GM10248 (cell line): ENCODE measurements at regions not wholly inside any gene's neighbourhood (a gene's known extent, or its start where the extent isn't known, plus 50 kb on each side); places are given as distances from the start of the nearest gene placed in this dataset.
"Not testable (repeated sequence)": the region's sequence is repeated elsewhere in the genome, so short reads cannot be mapped to it uniquely, and the experiment has no call there.

Experiments
- CTCF ChIA-PET: fragments of 300-600 bp; sonication (Branson Sonifier 250); formaldehyde crosslinking; extraction: SDS; loops from one replicate; lab custom pipeline; 2021; ENCODE audit warnings: antibody characterized with exemption; lab: Yijun Ruan, JAX
- POLR2A ChIA-PET: fragments of 350-650 bp; sonication (Branson Sonifier 250); formaldehyde crosslinking; extraction: SDS; loops from one replicate; lab custom pipeline; 2020; ENCODE audit warnings: antibody characterized with exemption; lab: Yijun Ruan, JAX
- DNase-seq: peaks from one replicate; pipeline ENCODE4 v3.0.0; 2012; ENCODE audit errors: extremely low spot score
- TF ChIP-seq, protein P1 (sequence below): IDR thresholded peaks from 2 replicates; pipeline ENCODE4 v1.5.1; 2012; ENCODE audit warnings: mild to moderate bottlenecking, low read depth; ENCODE audit errors: extremely low read depth, missing control alignments, control extremely low read depth

DNA sequence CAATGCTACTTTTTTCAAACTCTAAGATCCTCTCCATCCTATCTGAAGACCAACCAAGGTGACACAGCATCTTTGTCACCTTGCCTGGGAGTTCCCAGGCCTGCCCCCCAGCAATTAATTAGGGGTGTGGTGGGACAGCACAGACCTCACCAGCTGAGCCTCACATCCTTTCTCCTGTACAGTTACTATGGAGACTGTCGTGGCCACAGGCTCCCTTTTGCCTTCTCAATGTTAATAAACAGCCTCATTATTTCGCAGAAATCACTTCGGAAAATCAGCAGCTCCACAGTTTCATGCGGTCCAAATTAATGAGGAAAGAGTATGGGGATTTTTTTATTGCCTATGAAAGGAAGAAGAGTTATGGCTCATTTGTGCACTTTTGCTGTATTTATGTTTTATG, 378.3 kb downstream of the NPHP4 start:
- ChIA-PET CTCF (no interaction called here), POLR2A (no interaction called here)
- TF ChIP-seq, protein P1, sequence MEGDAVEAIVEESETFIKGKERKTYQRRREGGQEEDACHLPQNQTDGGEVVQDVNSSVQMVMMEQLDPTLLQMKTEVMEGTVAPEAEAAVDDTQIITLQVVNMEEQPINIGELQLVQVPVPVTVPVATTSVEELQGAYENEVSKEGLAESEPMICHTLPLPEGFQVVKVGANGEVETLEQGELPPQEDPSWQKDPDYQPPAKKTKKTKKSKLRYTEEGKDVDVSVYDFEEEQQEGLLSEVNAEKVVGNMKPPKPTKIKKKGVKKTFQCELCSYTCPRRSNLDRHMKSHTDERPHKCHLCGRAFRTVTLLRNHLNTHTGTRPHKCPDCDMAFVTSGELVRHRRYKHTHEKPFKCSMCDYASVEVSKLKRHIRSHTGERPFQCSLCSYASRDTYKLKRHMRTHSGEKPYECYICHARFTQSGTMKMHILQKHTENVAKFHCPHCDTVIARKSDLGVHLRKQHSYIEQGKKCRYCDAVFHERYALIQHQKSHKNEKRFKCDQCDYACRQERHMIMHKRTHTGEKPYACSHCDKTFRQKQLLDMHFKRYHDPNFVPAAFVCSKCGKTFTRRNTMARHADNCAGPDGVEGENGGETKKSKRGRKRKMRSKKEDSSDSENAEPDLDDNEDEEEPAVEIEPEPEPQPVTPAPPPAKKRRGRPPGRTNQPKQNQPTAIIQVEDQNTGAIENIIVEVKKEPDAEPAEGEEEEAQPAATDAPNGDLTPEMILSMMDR: no peak
- no peak for DNase-seq

- CTCF ChIA-PET: interaction anchor here (1.2 kb wide), 1 partner anchor 9 kb away, joined by 5 read pairs; no protein-coding TSS in a partner anchor
- TF ChIP-seq, protein P1: no peak
- POLR2A ChIA-PET: no interaction called here
- no peak for DNase-seq
Measured at GRCh38 chr1:5611851-5612250, 380.4 kb downstream of the NPHP4 start.

DNA sequence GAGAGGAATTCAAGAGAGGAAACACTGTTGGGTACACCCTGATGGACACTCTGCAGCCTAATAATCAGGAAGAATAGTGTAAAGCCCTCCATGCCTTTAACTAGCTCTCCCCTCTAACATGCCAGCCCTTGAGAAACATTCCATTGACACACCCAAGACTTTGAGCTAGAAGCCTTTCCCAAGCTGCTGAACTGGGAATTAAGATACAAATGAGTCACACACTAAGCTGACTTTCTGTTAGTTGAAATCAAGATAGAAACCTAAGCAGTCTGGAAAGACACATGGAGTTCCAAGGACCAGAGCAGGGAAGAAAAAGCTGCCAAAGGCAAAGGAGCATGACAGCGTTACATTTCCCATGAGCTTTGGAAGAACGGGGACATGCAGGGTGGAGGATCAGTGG, 380.8 kb downstream of the NPHP4 start:
- ChIA-PET CTCF (interaction anchor here (1.2 kb wide), 1 partner anchor 9 kb away, joined by 5 read pairs; no protein-coding TSS in a partner anchor), POLR2A (no interaction called here)
- no peak for DNase-seq
- TF ChIP-seq, protein P1: no peak

DNA sequence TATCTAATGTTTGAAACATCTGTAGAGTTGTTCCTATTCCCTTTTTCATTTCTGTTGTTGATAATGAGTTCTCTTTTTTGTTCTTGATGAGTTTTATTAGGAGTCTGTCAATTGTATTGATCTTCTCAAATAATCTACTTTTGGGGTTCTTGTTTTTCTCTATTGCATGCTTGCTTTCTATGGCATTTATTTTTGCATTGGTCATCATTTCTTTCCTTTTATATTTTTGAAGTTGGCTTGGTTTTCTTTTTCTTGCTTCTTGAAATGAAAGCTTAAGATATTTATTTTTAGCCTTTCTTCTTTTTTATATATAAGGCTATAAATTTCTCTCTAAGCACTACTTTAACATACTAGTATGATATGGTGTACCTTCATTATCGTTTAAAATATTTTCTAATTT, 381.8 kb downstream of the NPHP4 start:
- TF ChIP-seq, protein P1: no peak
- ChIA-PET CTCF (no interaction called here), POLR2A (no interaction called here)
- DNase-seq: no peak

GRCh38 chr1:5603353-5604104, 388.7 kb downstream of the NPHP4 start:
- ChIA-PET POLR2A (no interaction called here), CTCF (no interaction called here)
- TF ChIP-seq, protein P1: no peak
- no peak for DNase-seq

- CTCF ChIA-PET, DNase-seq, POLR2A ChIA-PET: not testable (repeated sequence)
Measured at GRCh38 chr1:5602718-5603117, 389.5 kb downstream of the NPHP4 start.

- ChIA-PET CTCF (no interaction called here), POLR2A (no interaction called here)
- no peak for DNase-seq
- TF ChIP-seq, protein P1: no peak
Measured at GRCh38 chr1:5601516-5601915, 390.7 kb downstream of the NPHP4 start.
